AG09319 (cell line): ENCODE measurements at regions not wholly inside any gene's neighbourhood (a gene's known extent, or its start where the extent isn't known, plus 50 kb on each side); places are given as distances from the start of the nearest gene placed in this dataset.

Experiments used
- DNase-seq: peaks from one replicate; pipeline ENCODE4 v3.0.0-alpha.2; 2010; ENCODE audit warnings: low read depth; ENCODE audit errors: extremely low read depth
- TF ChIP-seq, protein P1 (sequence below): IDR thresholded peaks from 2 replicates; pipeline ENCODE4 v1.5.1; 2011; ENCODE audit warnings: low read depth, mild to moderate bottlenecking, inconsistent platforms, low read length, moderate library complexity

DNA sequence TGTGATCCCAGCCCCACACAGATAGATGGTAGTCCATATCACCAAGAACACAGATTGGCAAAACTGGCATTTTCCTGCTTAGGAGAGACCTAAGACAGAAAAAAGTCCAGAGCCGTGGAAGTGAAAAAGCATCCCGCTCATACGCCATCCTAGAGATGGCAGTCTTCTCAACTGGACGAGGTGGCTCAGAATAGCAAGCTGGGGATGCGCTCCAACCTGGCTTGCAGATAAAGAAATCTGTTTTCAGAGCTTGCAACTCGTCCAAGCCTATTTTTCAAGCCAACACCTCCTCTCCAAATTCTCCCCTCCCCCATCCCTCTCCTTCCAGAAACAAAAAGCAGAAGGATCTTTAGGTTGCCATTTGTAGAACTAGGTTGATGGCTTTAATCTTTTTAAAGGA, 74.3 kb upstream of the OTX2 start:
- DNase-seq = no peak
- TF ChIP-seq, protein P1, sequence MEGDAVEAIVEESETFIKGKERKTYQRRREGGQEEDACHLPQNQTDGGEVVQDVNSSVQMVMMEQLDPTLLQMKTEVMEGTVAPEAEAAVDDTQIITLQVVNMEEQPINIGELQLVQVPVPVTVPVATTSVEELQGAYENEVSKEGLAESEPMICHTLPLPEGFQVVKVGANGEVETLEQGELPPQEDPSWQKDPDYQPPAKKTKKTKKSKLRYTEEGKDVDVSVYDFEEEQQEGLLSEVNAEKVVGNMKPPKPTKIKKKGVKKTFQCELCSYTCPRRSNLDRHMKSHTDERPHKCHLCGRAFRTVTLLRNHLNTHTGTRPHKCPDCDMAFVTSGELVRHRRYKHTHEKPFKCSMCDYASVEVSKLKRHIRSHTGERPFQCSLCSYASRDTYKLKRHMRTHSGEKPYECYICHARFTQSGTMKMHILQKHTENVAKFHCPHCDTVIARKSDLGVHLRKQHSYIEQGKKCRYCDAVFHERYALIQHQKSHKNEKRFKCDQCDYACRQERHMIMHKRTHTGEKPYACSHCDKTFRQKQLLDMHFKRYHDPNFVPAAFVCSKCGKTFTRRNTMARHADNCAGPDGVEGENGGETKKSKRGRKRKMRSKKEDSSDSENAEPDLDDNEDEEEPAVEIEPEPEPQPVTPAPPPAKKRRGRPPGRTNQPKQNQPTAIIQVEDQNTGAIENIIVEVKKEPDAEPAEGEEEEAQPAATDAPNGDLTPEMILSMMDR = no peak

DNA sequence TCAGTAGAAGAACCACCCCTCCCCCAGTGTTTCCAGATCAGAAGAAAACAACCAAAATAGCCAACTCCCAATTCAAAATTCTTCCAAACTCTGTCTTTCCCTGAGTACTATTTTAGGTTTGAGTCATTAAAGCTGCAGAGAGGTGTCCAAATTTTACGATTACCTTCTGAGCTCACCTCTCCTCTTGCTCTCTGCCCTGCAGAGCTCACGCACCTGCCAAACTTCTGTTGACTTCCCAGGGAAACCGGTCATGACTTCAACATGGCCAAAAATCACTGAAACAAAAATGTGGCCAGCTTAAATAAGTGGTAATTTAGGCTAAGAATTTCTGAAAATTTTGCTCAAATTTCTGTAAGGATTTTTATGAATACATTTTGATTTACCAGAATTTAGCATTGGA, 70.9 kb upstream of the OTX2 start:
- TF ChIP-seq, protein P1 = no peak
- DNase-seq = no peak

DNA sequence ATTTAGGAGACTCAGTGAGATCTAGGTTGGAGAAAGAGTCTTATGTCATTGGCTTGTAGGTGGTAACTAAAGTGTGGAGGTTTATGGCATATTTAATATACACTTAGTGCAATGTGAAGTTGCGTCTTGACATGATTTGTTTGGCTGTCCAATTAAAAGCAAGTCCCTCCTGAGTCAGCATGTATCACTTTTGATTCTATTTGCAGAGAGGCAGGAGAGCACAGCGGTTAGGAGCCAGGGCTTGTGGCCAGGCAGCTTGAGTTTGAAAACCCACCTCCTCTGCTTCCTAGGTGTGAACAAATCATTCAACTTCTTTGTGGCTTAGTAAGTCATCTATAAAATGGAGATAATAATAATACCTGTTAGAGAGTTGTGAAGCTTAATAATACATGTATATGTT, 68.5 kb upstream of the OTX2 start:
- no peak for DNase-seq
- TF ChIP-seq, protein P1 = no peak

DNA sequence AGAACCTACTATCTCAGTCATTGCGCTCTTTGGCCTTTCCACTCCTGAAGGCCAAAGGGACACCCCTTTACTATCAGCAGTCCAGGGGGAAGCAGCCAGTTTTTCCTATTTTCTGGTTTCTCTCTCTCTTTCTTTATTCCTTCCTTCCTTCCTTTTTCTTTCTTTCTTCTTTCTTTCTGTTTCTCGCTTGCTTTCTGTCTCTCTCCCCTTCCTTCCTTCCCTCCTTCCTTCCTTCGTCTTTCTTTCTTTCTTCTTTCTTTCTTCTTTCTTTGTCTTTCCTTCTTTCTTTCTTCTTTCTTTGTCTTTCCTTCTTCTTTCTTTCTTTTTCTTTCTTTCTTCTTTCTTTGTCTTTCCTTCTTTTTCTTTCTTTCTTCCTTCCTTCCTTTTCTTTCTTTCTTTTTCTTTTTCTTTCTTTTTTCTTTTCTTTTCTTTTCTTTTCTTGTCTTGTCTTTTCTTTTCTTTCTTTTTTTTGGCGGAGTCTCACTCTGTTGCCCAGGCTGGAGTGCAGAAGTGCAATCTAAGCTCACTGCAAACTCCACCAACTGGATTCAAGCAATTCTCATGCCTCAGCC, 64.9 kb upstream of the OTX2 start:
- TF ChIP-seq, protein P1 = no peak
- no peak for DNase-seq

DNA sequence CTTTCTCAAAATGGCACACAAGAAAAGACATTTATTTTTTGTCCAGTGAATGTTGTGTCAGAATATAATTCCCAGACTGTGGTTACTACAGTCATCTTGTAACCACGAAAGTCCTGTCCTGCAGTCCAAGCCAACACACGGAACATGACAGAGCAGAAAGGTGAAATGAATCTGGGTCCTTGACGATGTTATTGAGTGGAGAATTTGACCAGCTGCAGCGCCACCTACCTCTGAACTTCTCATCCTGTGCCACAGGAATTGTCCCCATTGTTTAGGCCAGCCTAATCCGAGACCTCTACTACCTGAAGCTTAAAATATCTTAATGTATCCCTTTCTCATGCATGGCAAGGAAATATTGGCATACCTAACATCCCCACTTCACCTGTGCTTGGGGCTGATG, 64.1 kb upstream of the OTX2 start:
- DNase-seq = no peak
- TF ChIP-seq, protein P1 = no peak

DNA sequence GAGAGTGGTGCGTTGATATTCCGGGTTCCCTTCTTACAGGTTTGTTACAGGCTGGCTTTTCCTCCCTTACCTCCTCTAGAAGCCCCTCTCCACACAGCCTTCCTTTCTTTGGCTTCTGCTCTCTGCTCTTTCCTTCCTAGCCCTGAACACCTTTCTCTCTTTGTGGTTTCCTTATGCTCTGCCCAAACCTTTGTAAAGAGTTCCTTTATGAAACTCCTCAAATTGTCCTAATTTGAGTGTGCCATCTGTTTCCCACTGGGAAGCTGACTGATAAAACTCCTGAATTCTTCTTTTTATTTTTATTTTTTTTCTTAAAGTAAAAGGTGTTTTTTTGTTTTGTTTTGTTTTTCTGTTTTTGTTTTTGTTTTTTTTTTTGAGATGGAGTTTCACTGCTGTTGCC, 60.1 kb upstream of the OTX2 start:
- TF ChIP-seq, protein P1 = no peak
- no peak for DNase-seq

DNA sequence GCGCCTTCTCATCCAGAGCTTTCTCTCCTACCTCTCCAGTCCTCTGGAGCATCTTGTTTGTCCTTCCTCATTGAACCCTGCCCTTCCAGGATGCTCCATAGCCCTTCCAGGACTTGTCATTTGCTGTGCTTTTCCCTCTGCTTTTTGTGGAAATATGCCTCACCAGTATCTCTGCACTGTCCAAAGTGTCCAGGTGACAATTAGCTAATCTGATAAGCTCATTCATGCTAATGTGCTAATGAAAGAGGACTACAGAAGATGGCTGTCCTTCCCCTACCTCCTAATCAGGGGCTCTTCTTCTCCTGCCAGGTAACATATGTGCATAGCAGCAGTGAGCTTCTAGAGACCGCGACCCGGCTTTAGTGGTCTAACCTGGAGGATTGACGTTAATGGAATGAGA, 58.4 kb upstream of the OTX2 start:
- TF ChIP-seq, protein P1 = no peak
- no peak for DNase-seq
